ENCODE measurements at regions not wholly inside any gene's neighbourhood (a gene's known extent, or its start where the extent isn't known, plus 50 kb on each side); places are given as distances from the start of the nearest gene placed in this dataset.

GRCh38 chr1:116844775-116845174, 64.9 kb upstream of the PTGFRN start:
- no peaks in the 10 kb centered on the region for H3K79me2 ChIP-seq (ENCODE audit: insufficient read depth, low read length)
- H3K4me1 ChIP-seq (ENCODE audit: insufficient read depth, low read length, poor library complexity, severe bottlenecking), result no peaks in the 10 kb centered on the region
- no peaks in the 10 kb centered on the region for H3K27me3 ChIP-seq (ENCODE audit: insufficient read depth, low read length, poor library complexity, severe bottlenecking)
- no peaks in the 10 kb centered on the region for H4K20me1 ChIP-seq (ENCODE audit: insufficient read depth, low read length, poor library complexity, severe bottlenecking)
- H3K4me3 ChIP-seq (ENCODE audit: low read length, poor library complexity, severe bottlenecking), result no peak overlapping the region
- H3K9me2 ChIP-seq (replicated peaks; ENCODE audit: low read depth, low read length), result no peaks in the 10 kb centered on the region
- no peaks in the 10 kb centered on the region for H3F3A ChIP-seq (ENCODE audit: low read depth)
- no peaks in the 10 kb centered on the region for H3K9me3 ChIP-seq (ENCODE audit: insufficient read depth, low read depth, low read length)
- no peak overlapping the region for H3K9ac ChIP-seq (ENCODE audit: low read depth, low read length, poor library complexity, severe bottlenecking)
- H2AFZ ChIP-seq (ENCODE audit: low read length), result no peak overlapping the region
- H3K36me3 ChIP-seq (ENCODE audit: insufficient read depth, low read length), result no peaks in the 10 kb centered on the region
- H3K4me2 ChIP-seq (ENCODE audit: low read depth, low read length, poor library complexity, severe bottlenecking), result no peak overlapping the region
- TF ChIP-seq EZH2phosphoT487 (IDR thresholded peaks at IDR 0.05; ENCODE audit: borderline replicate concordance), result no peak
- TF ChIP-seq CTCF (conservative IDR thresholded peaks at IDR 0.05; ENCODE audit: low read length), result no peak

GRCh38 chr1:116847190-116847589, 62.5 kb upstream of the PTGFRN start:
- Histone ChIP-seq H3K4me2 (ENCODE audit: low read depth, low read length, poor library complexity, severe bottlenecking) (no peak overlapping the region), H2AFZ (ENCODE audit: low read length) (no peak overlapping the region)

GRCh38 chr1:116847688-116848531, 61.8 kb upstream of the PTGFRN start:
- Histone ChIP-seq H3K4me3 (ENCODE audit: low read length, poor library complexity, severe bottlenecking) (no peak overlapping the region), H2AFZ (ENCODE audit: low read length) (no peak overlapping the region)

More at GRCh38 chr1:116847190-116847589, 62.5 kb upstream of the PTGFRN start:
- Histone ChIP-seq H3K4me1 (ENCODE audit: insufficient read depth, low read length, poor library complexity, severe bottlenecking) (no peaks in the 10 kb centered on the region), H3K79me2 (ENCODE audit: insufficient read depth, low read length) (no peaks in the 10 kb centered on the region), H3K4me3 (ENCODE audit: low read length, poor library complexity, severe bottlenecking) (no peak overlapping the region), H3K36me3 (ENCODE audit: insufficient read depth, low read length) (no peaks in the 10 kb centered on the region), H3K9me3 (ENCODE audit: insufficient read depth, low read depth, low read length) (no peaks in the 10 kb centered on the region), H3K27me3 (ENCODE audit: insufficient read depth, low read length, poor library complexity, severe bottlenecking) (no peaks in the 10 kb centered on the region), H3K9ac (ENCODE audit: low read depth, low read length, poor library complexity, severe bottlenecking) (no peak overlapping the region), H4K20me1 (ENCODE audit: insufficient read depth, low read length, poor library complexity, severe bottlenecking) (no peaks in the 10 kb centered on the region), H3F3A (ENCODE audit: low read depth) (no peaks in the 10 kb centered on the region), H3K9me2 (replicated peaks; ENCODE audit: low read depth, low read length) (no peaks in the 10 kb centered on the region)
- no peak for TF ChIP-seq CTCF (conservative IDR thresholded peaks at IDR 0.05; ENCODE audit: low read length)
- no peak for TF ChIP-seq EZH2phosphoT487 (IDR thresholded peaks at IDR 0.05; ENCODE audit: borderline replicate concordance)

More at GRCh38 chr1:116847688-116848531, 61.8 kb upstream of the PTGFRN start:
- Histone ChIP-seq H4K20me1 (ENCODE audit: insufficient read depth, low read length, poor library complexity, severe bottlenecking) (no peaks in the 10 kb centered on the region), H3K9me3 (ENCODE audit: insufficient read depth, low read depth, low read length) (no peaks in the 10 kb centered on the region), H3K36me3 (ENCODE audit: insufficient read depth, low read length) (no peaks in the 10 kb centered on the region), H3K79me2 (ENCODE audit: insufficient read depth, low read length) (no peaks in the 10 kb centered on the region), H3K27me3 (ENCODE audit: insufficient read depth, low read length, poor library complexity, severe bottlenecking) (no peaks in the 10 kb centered on the region), H3K4me2 (ENCODE audit: low read depth, low read length, poor library complexity, severe bottlenecking) (no peak overlapping the region), H3K4me1 (ENCODE audit: insufficient read depth, low read length, poor library complexity, severe bottlenecking) (no peaks in the 10 kb centered on the region), H3K9ac (ENCODE audit: low read depth, low read length, poor library complexity, severe bottlenecking) (no peak overlapping the region), H3K9me2 (replicated peaks; ENCODE audit: low read depth, low read length) (no peaks in the 10 kb centered on the region), H3F3A (ENCODE audit: low read depth) (no peaks in the 10 kb centered on the region)
- TF ChIP-seq CTCF (conservative IDR thresholded peaks at IDR 0.05; ENCODE audit: low read length) (no peak), EZH2phosphoT487 (IDR thresholded peaks at IDR 0.05; ENCODE audit: borderline replicate concordance) (no peak)
